CD4-positive, alpha-beta T cell treated with Interleukin-15 for 4 hours (primary cell): ENCODE measurements at regions not wholly inside any gene's neighbourhood (a gene's known extent, or its start where the extent isn't known, plus 50 kb on each side); places are given as distances from the start of the nearest gene placed in this dataset.
"Not testable (repeated sequence)": the region's sequence is repeated elsewhere in the genome, so short reads cannot be mapped to it uniquely, and the experiment has no call there.

ENCODE experiments used
- DNase-seq: peaks from one replicate; pipeline ENCODE4 v3.0.0-alpha.2; 2020; ENCODE audit warnings: low spot score

DNA sequence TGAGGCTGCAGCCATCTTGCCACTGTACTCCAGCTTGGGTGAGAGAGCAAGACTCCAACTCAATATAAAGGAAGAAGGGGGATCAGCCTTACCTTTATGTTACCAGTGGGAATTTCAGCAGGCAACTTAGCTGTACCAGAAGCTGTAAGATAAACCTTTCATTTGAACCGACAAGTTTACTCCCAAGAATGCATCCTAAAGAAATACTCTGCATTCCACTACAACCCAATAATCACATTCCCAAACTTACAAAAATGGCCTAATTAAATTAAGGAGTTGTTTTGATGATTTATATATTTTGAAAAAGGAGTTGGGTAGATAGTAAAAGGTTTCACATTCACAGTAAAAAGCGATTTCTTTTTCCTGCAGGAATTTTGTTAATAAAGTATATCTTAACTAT is 241.4 kb downstream of the TTC8 start:
- no peak for DNase-seq

DNA sequence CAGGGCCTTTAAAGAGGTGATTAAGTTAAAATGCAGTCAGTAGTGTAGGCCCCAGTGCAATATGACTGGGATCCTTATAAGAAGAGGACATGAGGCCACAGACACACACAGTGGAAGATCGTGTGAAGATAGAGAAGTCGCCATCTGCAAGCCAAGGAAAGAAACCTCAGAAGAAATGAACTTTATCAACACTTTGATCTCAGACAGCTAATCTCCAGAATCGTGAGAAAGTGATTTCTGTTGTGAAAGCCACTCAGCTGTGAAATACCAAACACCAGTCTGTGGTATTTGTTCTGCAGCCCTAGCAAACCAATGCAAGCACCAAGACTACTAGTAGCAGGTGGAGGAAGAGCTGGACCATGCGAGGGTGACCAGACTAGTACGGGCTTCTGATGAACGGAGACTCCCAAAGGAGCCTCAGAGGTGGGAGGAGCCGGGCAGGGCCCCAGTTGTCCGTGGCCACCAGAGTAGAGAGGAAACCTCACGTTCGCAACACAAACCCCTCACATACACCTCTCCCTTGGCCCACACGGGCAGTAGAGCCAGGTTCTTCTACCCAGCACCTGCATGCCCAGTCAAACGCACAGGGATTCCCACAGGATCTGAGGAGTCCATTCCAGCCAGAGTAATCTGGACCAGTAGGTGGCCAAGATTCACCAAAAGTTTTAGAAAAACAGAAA is 243.0 kb downstream of the TTC8 start:
- DNase-seq: peak; percentile 16

DNA sequence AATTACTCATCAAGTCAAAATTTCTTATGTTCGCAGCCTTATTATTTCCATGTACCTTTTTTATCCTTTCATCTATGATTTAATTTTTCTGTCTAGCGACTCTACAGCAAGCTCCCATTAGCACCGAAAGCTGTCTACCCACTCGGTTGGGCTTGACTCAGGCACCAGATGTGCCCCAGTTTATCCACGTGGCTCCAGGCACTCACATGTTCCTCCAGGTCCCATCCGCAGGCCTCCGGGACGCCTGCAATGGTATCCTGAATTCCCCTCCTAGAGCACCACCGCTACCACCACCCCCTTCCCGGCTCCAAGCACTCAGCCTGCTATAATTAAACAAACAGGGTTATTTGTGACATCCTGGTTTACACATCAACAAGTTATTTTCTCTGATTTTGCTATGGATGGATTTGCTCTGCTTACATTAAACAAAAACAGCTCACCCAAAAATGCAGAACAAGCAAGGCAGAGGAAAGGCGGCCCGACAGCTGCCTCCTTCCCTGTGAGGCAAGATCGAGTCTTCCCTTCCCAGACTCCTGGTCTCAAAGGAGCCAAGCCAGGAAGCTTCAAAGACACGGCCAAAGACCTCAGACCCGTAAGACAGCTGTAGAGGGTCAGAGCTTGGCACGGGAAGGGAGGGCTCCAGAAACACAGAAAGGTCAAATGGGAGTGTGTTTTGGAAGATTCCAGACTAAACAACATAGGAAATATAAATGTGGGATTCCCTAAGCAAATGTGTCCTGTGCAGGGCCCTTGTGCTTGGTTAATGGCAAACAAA is 253.8 kb downstream of the TTC8 start:
- DNase-seq: no peak

DNA sequence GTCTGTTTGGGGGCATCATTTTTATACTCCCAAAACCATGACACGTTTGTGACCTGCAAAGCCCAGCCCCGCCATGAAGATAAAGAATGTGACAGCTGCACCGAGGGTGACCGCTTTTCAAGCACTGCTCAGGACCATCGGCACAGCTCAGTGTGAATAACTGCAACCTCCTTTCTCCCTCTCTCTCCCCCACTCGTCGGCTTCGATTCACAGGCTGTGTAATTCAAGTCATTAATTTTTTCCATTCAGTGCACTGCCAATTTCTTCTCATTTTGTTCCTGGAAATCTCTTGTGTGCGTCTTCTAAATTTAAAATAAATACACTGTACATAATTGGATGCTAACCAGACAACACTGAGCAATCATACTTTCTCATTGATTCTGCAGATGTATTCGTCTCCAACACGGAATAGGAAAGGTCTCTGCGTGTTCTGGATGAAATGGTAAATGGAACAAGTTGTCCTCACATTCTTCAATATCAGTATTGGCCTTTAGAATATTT is 260.8 kb downstream of the TTC8 start:
- DNase-seq: no peak

DNA sequence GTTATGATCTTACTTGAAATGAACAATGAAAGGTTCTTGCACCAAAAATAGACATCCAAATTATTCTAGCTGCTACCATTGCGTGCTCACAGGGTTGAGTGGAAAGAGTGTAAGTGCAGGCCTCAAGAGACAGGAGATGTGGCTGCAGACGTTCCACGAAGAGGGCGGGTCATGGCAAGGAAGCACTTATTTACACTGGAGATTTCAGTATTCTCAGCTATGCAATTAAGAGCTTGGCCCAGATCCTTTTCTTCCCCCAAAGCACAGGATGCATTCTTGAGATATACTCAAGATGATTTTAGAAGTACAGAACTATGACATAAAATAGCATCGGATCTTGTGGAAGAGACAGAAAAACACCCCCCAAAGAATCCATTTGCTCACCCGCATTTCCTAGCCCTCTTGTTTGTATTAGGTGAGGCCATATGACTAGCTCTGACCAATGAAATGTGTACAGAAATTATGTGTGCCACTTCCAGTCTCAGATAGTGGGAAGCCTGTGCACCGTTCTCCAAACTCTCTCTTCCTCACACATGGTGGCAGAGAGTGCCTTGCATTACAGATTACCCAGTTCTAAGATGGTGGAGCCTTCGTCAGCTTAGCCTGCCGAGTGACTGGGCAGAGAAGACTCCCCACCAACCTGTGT is 261.4 kb downstream of the TTC8 start:
- DNase-seq: no peak

DNA sequence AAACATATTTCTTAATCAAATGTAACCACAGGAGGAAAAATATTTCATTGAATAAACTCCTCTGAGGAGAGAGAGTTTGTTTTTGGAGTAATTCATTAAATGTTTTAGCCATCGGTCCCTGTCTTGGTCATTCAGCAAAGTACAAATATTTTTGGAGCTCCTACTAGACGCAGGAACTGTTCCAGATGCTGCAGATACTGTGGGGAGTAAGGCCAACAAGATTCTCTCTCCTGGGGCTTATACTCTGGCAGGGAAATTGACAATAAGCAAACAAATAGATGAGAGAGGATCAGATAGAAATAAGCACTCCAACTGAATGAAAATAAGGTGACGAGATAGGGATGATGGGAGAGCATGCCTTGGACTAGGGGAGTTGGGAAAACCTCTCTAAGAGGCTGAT is 264.1 kb downstream of the TTC8 start:
- DNase-seq: no peak

DNA sequence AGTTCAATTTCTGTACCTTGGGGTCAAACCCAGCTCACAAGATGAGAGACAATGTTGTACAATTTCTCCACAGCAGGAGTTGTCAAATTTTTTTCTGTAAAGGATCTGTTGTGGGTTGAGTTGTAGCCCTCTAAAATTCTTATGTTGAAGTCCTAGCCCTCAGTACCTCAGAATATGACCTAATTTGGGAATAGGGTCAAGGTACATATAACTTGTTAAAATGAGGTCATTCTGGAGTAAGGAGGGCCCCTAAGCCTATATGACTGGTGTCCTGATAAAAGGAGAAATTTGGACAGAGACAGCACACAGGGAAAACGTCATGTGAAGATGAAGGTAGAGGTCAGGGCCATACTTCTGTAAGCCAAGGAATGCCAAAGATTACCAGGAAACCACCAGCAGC is 264.9 kb downstream of the TTC8 start:
- no peak for DNase-seq

DNA sequence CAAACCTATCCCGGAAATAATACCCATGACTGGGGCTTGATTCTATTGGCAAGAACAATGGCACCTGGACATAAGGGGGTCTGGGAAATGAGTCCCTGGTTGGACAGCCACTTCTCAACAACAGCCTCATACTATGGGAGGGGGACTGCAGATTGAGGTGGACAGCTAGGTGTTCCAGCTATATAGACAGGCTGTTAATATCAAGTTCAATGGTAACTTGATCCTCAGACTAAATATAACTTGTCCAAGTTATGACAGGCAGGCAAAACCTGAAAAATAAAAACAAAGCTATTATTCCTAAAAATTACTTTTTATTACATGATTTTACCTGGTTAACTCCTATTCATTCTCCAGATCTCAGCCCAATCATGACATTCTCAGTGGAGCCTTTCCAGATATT is 267.3 kb downstream of the TTC8 start:
- DNase-seq: no peak

DNA sequence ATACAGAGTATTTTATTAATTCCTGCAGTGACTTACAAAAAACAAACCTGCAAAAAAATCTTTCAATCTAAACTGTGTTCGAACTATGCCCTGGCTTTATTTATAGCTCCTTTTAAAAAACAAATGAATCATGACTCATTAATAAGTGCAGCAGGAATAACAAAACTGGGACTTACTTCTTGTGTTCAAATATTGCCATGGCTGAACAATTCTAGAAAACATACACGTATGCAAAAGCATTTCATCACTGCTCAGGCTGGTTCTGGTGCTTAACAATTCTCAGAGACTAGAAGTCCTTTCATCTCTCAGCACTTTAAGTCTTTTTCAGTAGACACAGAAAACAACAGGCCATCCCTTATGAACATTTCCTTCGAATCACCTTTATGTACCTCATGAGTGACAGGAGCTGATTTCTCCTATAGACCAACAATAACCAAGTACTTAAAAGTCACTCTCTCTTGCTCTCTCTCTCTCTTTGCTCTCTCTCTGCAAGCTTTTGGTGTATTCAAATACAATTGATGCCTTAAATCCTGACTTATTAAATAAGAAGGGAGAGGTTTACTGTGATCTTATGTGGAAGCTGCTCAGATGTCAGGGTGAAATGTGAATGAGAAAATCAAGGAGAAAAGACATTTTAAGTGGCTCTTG is 268.8 kb downstream of the TTC8 start:
- DNase-seq: no peak

DNA sequence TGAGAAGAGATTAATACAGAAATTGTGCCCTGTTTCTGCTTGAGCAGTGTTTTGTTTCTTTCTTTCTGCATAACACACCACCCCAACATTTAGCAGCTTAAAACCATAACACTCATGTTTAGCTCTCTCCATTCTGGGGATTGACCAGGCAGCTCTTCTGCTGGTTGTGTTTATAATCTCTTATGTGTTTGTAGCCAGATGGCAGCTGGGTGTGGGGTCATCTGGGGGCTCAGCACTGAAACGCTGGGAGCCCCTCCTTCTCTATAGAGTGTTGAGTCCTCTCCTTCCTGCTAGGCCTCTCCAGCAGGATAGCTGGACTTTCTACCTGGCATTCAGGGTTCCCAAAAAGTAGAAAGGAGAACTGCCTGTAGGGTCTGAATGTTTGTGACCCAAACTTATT is 270.6 kb downstream of the TTC8 start:
- no peak for DNase-seq

DNA sequence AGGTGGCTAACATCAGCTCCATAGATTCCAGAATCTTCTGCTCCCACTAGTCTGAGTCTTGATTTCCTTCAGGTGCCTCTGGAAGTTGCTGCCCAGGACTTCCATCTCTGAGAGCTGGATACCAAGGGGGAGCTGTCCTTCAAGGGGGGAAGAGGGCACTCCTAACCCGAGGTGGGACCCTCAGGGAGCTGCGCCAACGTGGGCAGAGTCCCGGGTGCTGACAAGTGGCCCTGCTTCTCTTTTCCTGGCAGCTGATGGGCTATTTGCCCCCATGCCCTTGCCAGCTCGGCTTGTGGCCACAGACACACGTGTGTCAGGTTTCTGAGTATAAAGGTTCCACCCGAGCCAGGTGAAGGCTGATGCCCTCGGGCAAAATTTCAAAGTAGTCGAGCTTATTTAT is 272.5 kb downstream of the TTC8 start:
- DNase-seq: no peak

DNA sequence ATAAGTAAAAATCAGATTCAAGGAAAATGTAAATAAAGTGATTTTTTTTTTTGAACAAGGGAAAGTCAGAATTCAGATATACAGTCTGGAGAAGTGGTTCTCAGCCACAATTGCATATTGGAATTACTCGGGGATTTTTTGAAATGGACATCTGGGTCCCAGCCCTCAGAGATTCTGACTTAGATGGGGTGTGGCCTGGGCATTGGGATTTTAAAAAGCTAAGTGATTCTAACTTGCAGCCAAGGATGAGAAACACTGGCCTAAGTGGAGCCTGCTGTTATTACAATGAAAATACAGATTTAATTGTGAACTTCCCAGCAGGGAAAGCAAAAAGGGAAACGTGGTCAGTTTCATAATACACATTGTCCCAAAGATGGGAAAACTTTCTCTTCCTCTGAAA is 273.8 kb downstream of the TTC8 start:
- DNase-seq: no peak

DNA sequence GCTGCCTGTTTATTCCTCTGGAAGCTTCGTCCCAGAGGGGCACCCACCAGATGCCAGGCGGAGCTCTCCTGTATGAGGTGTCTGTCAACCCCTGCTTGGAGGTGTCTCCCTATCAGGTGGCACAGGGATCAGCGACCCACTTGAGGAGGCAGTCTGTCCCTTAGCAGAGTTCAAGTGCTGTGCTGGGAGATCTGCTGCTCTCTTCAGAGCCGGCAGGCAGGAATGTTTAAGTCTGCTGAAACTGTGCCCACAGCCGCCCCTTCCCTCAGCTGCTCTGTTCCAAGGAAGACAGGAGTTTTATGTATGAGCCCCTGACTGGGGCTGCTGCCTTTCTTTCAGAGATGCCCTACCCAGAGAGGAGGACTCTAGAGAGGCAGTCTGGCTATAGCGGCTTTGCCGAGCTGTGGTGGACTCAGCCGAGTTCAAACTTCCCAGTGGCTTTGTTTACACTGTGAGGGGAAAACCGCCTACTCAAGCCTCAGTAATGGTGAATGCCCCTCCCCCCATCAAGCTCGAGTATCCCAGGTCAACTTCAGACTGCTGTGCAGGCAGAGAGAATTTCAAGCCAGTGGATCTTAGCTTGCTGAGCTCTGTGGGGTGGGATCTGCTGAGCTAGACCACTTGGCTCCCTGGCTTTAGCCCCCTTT is 279.8 kb downstream of the TTC8 start:
- DNase-seq: not testable (repeated sequence)

DNA sequence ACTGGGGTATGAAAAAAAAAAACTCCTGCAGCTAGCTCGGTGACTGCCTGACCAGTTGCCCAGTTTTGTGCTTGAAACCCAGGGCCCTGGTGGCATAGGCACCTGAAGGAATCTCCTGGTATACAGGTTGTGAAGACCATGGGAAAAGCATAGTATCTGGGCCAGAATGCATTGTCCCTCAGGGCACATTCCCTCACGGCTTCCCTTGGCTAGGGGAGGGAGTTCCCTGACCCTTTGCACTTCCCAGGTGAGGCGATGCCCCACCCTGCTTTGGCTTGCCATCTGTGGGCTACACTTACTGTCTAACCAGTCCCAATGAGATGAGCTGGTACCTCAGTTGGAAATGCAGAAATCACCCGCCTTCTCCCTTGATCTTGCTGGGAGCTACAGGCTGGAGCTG is 280.4 kb downstream of the TTC8 start:
- DNase-seq: not testable (repeated sequence)
